ENCODE measurements at regions not wholly inside any gene's neighbourhood (a gene's known extent, or its start where the extent isn't known, plus 50 kb on each side); places are given as distances from the start of the nearest gene placed in this dataset.

DNA sequence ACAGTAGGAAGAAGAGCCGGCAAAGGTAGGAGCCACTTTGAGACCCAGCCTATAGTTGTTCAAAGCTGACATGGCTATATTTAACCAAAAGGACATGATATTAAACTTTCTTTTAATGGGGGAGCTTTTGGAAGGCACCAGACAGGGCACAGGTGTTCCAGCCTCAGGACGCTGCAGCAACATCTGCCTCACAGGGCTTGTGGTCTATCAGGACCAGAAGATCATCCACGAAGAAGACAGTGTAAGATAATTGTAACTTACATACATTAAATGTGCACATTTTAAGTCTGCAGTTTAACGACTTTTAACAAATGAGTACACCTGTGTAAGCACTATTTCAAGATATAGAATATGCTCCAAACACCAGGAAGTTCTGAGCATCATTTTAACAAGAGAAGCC lies 168.2 kb upstream of the PMEPA1 start:
- no peaks in the 10 kb centered on the region for H3K9me3 Mint-ChIP-seq
- H3K4me1 Mint-ChIP-seq, result no peaks in the 10 kb centered on the region
- no peak overlapping the region for H3K27ac Mint-ChIP-seq
- H3K4me3 ChIP-seq (ENCODE audit: low read length), result no peak overlapping the region
- H3K36me3 ChIP-seq (ENCODE audit: control insufficient read depth, insufficient read depth, low read length), result no peaks in the 10 kb centered on the region
- peaks cover 0 to 9% of the 10 kb centered on the region in 2 donors for H3K27me3 Mint-ChIP-seq (ENCODE audit: low read depth in 2 of 2)
- no peaks in the 10 kb centered on the region for H3K9me3 ChIP-seq (ENCODE audit: control insufficient read depth, insufficient read depth, low read length)
- no peaks in the 10 kb centered on the region for H3K27me3 ChIP-seq (ENCODE audit: control insufficient read depth, insufficient read depth, low read length)
- TF ChIP-seq, protein P1, sequence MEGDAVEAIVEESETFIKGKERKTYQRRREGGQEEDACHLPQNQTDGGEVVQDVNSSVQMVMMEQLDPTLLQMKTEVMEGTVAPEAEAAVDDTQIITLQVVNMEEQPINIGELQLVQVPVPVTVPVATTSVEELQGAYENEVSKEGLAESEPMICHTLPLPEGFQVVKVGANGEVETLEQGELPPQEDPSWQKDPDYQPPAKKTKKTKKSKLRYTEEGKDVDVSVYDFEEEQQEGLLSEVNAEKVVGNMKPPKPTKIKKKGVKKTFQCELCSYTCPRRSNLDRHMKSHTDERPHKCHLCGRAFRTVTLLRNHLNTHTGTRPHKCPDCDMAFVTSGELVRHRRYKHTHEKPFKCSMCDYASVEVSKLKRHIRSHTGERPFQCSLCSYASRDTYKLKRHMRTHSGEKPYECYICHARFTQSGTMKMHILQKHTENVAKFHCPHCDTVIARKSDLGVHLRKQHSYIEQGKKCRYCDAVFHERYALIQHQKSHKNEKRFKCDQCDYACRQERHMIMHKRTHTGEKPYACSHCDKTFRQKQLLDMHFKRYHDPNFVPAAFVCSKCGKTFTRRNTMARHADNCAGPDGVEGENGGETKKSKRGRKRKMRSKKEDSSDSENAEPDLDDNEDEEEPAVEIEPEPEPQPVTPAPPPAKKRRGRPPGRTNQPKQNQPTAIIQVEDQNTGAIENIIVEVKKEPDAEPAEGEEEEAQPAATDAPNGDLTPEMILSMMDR (IDR thresholded peaks at IDR 0.05), result no peak
- DNase-seq, result no peak
- no peak overlapping the region for H3K27ac ChIP-seq (ENCODE audit: low read length)
- no peak overlapping the region for H3K4me3 Mint-ChIP-seq
- intact Hi-C loops (cut with micrococcal nuclease), result no loop called here
- 85% methylated on average over 4 of the region's 4 CpGs for WGBS (ENCODE audit: insufficient coverage)
- H3K36me3 Mint-ChIP-seq, result no peaks in the 10 kb centered on the region
- ATAC-seq, result no peak
- H3K4me1 ChIP-seq (ENCODE audit: control insufficient read depth, insufficient read depth, low read length), result no peaks in the 10 kb centered on the region

DNA sequence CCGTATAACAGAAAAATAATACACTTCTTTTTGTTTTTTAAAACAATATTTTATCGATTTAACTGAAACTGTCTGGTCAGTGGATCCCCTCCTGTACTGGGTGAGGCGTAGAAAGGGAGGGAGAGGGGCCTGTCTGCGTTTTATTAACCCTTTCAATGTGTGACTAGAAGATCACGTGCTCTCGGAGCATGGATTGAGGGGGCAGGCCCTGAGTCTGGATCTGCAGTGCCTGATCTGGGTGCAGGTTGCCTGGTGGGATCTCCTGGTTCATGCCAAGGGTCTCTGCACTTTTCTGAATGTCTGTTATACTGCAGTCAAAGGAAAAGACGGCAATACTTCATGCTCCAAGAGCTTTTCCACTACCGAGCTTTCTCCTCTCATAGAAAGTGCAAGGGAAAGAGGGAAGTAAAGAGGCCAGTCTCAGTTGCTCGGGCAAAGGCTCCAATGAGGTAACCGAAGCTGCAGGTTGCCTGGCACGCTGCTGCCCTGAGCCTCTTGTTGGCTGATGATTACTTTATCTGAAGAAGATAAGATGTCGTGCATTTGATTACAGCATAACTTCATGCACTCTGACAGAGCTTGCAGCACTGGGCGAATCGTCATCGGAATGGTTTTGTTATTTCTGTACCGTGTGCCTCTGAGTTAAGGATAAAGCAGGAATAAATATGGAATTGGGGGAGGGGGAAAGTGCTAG lies 167.5 kb upstream of the PMEPA1 start:
- ATAC-seq, result no peak
- H3K27ac Mint-ChIP-seq, result no peak overlapping the region
- no peak for DNase-seq

DNA sequence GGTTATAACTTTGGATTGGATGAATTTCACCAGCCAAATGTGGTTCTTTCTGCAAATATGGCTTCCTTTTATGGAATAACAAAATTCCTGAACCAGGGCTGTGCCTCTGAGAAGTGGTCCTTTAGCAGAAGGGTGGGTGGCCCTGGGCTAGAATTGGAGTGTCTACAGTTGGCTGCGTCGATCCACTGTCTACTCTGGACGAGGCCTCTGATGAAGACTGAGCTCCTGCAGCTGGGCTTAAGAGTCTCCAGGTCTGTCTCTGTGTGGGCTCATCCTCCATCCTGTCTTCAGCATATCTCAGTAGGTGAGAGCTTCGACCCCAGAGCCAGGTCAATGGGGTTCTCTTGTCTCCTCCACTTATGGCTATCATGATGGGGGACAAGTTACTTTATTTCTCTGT lies 166.3 kb upstream of the PMEPA1 start:
- H3K9me3 ChIP-seq (ENCODE audit: control insufficient read depth, insufficient read depth, low read length), result no peaks in the 10 kb centered on the region
- intact Hi-C loops (cut with micrococcal nuclease), result no loop called here
- no peak overlapping the region for H3K27ac Mint-ChIP-seq
- H3K36me3 ChIP-seq (ENCODE audit: control insufficient read depth, insufficient read depth, low read length), result no peaks in the 10 kb centered on the region
- H3K4me3 Mint-ChIP-seq, result no peak overlapping the region
- no peaks in the 10 kb centered on the region for H3K4me1 Mint-ChIP-seq
- H3K9me3 Mint-ChIP-seq, result no peaks in the 10 kb centered on the region
- no peak for DNase-seq
- no peak for ATAC-seq
- TF ChIP-seq, protein P1 (IDR thresholded peaks at IDR 0.05), result no peak
- peaks cover 0 to 9% of the 10 kb centered on the region in 2 donors for H3K27me3 Mint-ChIP-seq (ENCODE audit: low read depth in 2 of 2)
- H3K27me3 ChIP-seq (ENCODE audit: control insufficient read depth, insufficient read depth, low read length), result no peaks in the 10 kb centered on the region
- H3K36me3 Mint-ChIP-seq, result no peaks in the 10 kb centered on the region
- H3K27ac ChIP-seq (ENCODE audit: low read length), result no peak overlapping the region
- no peak overlapping the region for H3K4me3 ChIP-seq (ENCODE audit: low read length)
- H3K4me1 ChIP-seq (ENCODE audit: control insufficient read depth, insufficient read depth, low read length), result no peaks in the 10 kb centered on the region
- 78% methylated on average over 4 of the region's 4 CpGs for WGBS (ENCODE audit: insufficient coverage)

More for the DNA sequence above, 167.5 kb upstream of the PMEPA1 start:
- TF ChIP-seq, protein P1 (IDR thresholded peaks at IDR 0.05), result no peak
- Mint-ChIP-seq H3K36me3 (no peaks in the 10 kb centered on the region), H3K27me3 (ENCODE audit: low read depth in 2 of 2) (peaks cover 0 to 9% of the 10 kb centered on the region in 2 donors), H3K9me3 (no peaks in the 10 kb centered on the region), H3K4me3 (no peak overlapping the region), H3K4me1 (no peaks in the 10 kb centered on the region)
- H3K36me3 ChIP-seq (ENCODE audit: control insufficient read depth, insufficient read depth, low read length), result no peaks in the 10 kb centered on the region
- 79% methylated on average over 15 of the region's 16 CpGs for WGBS (ENCODE audit: insufficient coverage)
- intact Hi-C loops (cut with micrococcal nuclease), result no loop called here
- H3K27ac ChIP-seq (ENCODE audit: low read length), result no peak overlapping the region
- no peaks in the 10 kb centered on the region for H3K4me1 ChIP-seq (ENCODE audit: control insufficient read depth, insufficient read depth, low read length)
- H3K9me3 ChIP-seq (ENCODE audit: control insufficient read depth, insufficient read depth, low read length), result no peaks in the 10 kb centered on the region
- H3K4me3 ChIP-seq (ENCODE audit: low read length), result no peak overlapping the region
- no peaks in the 10 kb centered on the region for H3K27me3 ChIP-seq (ENCODE audit: control insufficient read depth, insufficient read depth, low read length)

DNA sequence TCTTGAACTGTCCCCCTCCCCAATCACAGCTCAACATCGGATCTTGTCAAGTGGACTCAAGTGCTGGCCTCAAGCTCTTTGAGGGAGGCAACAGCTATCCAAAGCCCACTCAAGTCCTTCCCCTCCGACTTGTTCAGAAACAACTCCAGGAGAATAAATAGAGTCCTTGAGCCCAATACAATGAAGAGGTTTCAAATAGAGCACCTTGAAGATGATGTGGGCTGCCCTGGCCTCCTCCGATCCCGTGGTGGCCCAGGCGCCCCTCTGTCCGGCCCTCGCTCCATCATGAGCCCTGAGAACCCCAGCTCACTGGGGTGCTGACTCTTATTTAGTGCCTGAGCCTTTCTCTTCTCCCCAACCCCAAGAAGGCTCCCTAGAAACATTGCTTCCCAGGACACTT lies 164.3 kb upstream of the PMEPA1 start:
- WGBS (ENCODE audit: insufficient coverage), result 91% methylated on average over 7 of the region's 7 CpGs
- no peak overlapping the region for H3K4me3 ChIP-seq (ENCODE audit: low read length)
- no peaks in the 10 kb centered on the region for H3K9me3 ChIP-seq (ENCODE audit: control insufficient read depth, insufficient read depth, low read length)
- ATAC-seq, result no peak
- Mint-ChIP-seq H3K4me1 (no peaks in the 10 kb centered on the region), H3K27ac (no peak overlapping the region), H3K9me3 (no peaks in the 10 kb centered on the region), H3K27me3 (ENCODE audit: low read depth in 2 of 2) (peaks cover 2 to 9% of the 10 kb centered on the region in 2 donors), H3K4me3 (no peak overlapping the region), H3K36me3 (no peaks in the 10 kb centered on the region)
- TF ChIP-seq, protein P1 (IDR thresholded peaks at IDR 0.05), result no peak
- no peaks in the 10 kb centered on the region for H3K36me3 ChIP-seq (ENCODE audit: control insufficient read depth, insufficient read depth, low read length)
- intact Hi-C loops (cut with micrococcal nuclease), result no loop called here
- H3K27ac ChIP-seq (ENCODE audit: low read length), result no peak overlapping the region
- H3K4me1 ChIP-seq (ENCODE audit: control insufficient read depth, insufficient read depth, low read length), result no peaks in the 10 kb centered on the region
- H3K27me3 ChIP-seq (ENCODE audit: control insufficient read depth, insufficient read depth, low read length), result no peaks in the 10 kb centered on the region
- DNase-seq, result no peak

Data from natural killer cell (primary cell).